Left lung (tissue), 4 donors: ENCODE measurements at regions not wholly inside any gene's neighbourhood (a gene's known extent, or its start where the extent isn't known, plus 50 kb on each side); places are given as distances from the start of the nearest gene placed in this dataset.
"Not testable (repeated sequence)": the region's sequence is repeated elsewhere in the genome, so short reads cannot be mapped to it uniquely, and the experiment has no call there.

Experiments
- ATAC-seq: fragments of 200-7000 bp; cut with Tn5 transposase; one replicate; pipeline ENCODE4 v1.9.1; 2020; ENCODE audit warnings: moderate library complexity
- DNase-seq, 4 donors: peaks; one replicate each; pipeline ENCODE4 v3.0.0-alpha.2; 2013 to 2020
- H3K27ac ChIP-seq, 2 donors: fragments of 200-600 bp; sonication (generic) in 1 of 2; one replicate each; pipeline versions ENCODE4 v1.5.0 to v1.8.0; 2020 to 2021
- H3K27me3 ChIP-seq, 2 donors: fragments of 200-600 bp; sonication (generic) in 1 of 2; one replicate each; pipeline versions ENCODE4 v1.5.0 to v1.8.0; 2020 to 2021
- H3K36me3 ChIP-seq, 2 donors: fragments of 200-600 bp; sonication (generic) in 1 of 2; one replicate each; pipeline versions ENCODE4 v1.5.0 to v1.8.0; 2020 to 2021
- H3K4me1 ChIP-seq, 2 donors: fragments of 200-600 bp; one replicate each; pipeline ENCODE4 v1.8.0; 2021
- H3K4me3 ChIP-seq, 2 donors: fragments of 200-600 bp; sonication (generic) in 1 of 2; one replicate each; pipeline versions ENCODE4 v1.5.0 to v1.8.0; 2020 to 2021; ENCODE audit warnings: mild to moderate bottlenecking in 1 of 2
- H3K9me3 ChIP-seq, 2 donors: fragments of 200-600 bp; sonication (generic) in 1 of 2; one replicate each; pipeline versions ENCODE4 v1.5.0 to v1.8.0; 2020 to 2021
- intact Hi-C, 2 donors: fragments of 100-400 bp; cut with DNase I; formaldehyde crosslinking; loops; one replicate each; pipeline versions ENCODE4 v1.11.2 to v1.14.2; 2022
- TF ChIP-seq, protein P1 (sequence below), 2 donors: fragments of 200-600 bp; sonication (generic) in 1 of 2; IDR thresholded peaks; one replicate each; pipeline versions ENCODE4 v1.5.0 to v1.8.0; 2021; ENCODE audit warnings: antibody characterized with exemption in 2 of 2
- donor health status: DM: no; HTN: yes; CAD: no.
- donor health status: DM: no; HTN: no; CAD: no.

GRCh38 chr9:85847782-85848181, 93.2 kb upstream of the NAA35 start:
- H3K27ac ChIP-seq, intact Hi-C loops, H3K4me1 ChIP-seq, H3K27me3 ChIP-seq, DNase-seq, H3K9me3 ChIP-seq, ATAC-seq, H3K4me3 ChIP-seq: not testable (repeated sequence)
- peaks cover 0 to 37% of the 10 kb centered on the region in 2 donors for H3K36me3 ChIP-seq

- Histone ChIP-seq H3K4me1 (no peaks in the 10 kb centered on the region), H3K27ac (no peak overlapping the region), H3K9me3 (no peaks in the 10 kb centered on the region), H3K27me3 (no peaks in the 10 kb centered on the region), H3K4me3 (no peak overlapping the region), H3K36me3 (peaks cover 0 to 9% of the 10 kb centered on the region in 2 donors)
- ATAC-seq (no peak), DNase-seq (no peak)
- TF ChIP-seq, protein P1, sequence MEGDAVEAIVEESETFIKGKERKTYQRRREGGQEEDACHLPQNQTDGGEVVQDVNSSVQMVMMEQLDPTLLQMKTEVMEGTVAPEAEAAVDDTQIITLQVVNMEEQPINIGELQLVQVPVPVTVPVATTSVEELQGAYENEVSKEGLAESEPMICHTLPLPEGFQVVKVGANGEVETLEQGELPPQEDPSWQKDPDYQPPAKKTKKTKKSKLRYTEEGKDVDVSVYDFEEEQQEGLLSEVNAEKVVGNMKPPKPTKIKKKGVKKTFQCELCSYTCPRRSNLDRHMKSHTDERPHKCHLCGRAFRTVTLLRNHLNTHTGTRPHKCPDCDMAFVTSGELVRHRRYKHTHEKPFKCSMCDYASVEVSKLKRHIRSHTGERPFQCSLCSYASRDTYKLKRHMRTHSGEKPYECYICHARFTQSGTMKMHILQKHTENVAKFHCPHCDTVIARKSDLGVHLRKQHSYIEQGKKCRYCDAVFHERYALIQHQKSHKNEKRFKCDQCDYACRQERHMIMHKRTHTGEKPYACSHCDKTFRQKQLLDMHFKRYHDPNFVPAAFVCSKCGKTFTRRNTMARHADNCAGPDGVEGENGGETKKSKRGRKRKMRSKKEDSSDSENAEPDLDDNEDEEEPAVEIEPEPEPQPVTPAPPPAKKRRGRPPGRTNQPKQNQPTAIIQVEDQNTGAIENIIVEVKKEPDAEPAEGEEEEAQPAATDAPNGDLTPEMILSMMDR (IDR thresholded peaks at IDR 0.05) = no peak
- intact Hi-C loops = no loop called here
Observed at GRCh38 chr9:85858056-85858750, 82.7 kb upstream of the NAA35 start.

GRCh38 chr9:85859765-85860164, 81.2 kb upstream of the NAA35 start:
- H3K27ac ChIP-seq = no peak overlapping the region
- H3K4me3 ChIP-seq = no peak overlapping the region
- TF ChIP-seq, protein P1 (IDR thresholded peaks at IDR 0.05) = no peak
- intact Hi-C loops = no loop called here
- no peaks in the 10 kb centered on the region for H3K27me3 ChIP-seq
- DNase-seq (no peak), ATAC-seq (no peak)
- peaks cover 0 to 7% of the 10 kb centered on the region in 2 donors for H3K36me3 ChIP-seq
- no peaks in the 10 kb centered on the region for H3K9me3 ChIP-seq
- H3K4me1 ChIP-seq = no peaks in the 10 kb centered on the region

DNA sequence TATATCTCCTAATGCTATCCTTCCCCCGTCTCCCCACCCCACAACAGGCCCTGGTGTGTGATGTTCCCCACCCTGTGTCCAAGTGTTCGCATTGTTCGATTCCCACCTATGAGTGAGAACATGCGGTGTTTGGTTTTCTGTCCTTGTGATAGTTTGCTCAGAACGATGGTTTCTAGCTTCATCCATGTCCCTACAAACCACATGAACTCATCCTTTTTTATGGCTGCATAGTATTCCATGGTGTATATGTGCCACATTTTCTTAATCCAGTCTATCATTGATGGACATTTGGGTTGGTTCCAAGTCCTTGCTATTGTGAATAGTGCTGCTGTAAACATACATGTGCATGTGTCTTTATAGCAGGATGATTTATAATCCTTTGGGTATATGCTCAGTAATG, 79.1 kb upstream of the NAA35 start:
- H3K4me1 ChIP-seq, H3K36me3 ChIP-seq, intact Hi-C loops, H3K9me3 ChIP-seq, ATAC-seq, H3K27me3 ChIP-seq, H3K4me3 ChIP-seq, DNase-seq, H3K27ac ChIP-seq: not testable (repeated sequence)

DNA sequence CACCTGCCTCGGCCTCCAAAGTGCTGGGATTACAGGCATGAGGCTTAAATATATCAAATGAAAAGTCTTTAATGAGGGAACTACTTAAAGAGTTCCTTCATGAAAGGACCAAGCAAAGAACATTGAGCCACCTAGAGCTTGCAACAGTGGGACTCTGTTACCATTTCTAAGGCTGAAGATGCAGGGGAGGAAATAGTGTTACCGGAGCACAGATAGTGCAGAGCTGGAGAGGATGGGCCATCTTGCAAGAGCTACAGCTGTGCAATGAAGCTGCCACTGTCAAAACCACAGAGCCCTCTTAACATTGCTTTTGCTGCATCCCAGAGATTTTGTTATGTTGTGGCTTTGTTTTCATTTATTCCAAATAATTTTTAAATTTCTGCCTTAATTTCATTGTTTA, 77.1 kb upstream of the NAA35 start:
- Histone ChIP-seq H3K9me3 (no peaks in the 10 kb centered on the region), H3K4me1 (no peaks in the 10 kb centered on the region), H3K36me3 (no peaks in the 10 kb centered on the region), H3K4me3 (no peak overlapping the region), H3K27me3 (no peaks in the 10 kb centered on the region), H3K27ac (no peak overlapping the region)
- TF ChIP-seq, protein P1 (IDR thresholded peaks at IDR 0.05) = no peak
- intact Hi-C loops = no loop called here
- DNase-seq (no peak), ATAC-seq (no peak)

DNA sequence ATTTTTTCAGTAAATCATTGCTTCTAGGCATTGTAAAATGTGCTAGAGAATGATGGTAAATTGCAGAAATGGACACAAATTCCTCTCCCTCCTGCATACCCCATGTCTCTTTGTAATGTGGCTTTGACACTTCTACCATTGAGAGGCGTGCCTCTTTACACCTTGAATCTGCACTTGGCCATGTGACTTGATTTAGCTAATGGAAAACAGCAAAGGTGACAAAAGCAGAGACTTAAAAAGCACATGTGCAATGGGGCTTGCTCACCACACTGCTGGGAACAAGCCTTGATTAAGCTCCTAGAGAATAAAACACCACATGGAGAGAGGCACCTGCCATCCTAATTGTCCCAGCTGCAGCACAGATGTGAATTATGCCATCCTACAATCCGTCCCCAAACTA, 69.9 kb upstream of the NAA35 start:
- H3K9me3 ChIP-seq = no peaks in the 10 kb centered on the region
- no peak overlapping the region for H3K27ac ChIP-seq
- DNase-seq = no peak
- TF ChIP-seq, protein P1 (IDR thresholded peaks at IDR 0.05) = no peak
- no peaks in the 10 kb centered on the region for H3K4me1 ChIP-seq
- H3K27me3 ChIP-seq = no peaks in the 10 kb centered on the region
- intact Hi-C loops = no loop called here
- no peak for ATAC-seq
- H3K4me3 ChIP-seq = no peak overlapping the region
- H3K36me3 ChIP-seq = no peaks in the 10 kb centered on the region

DNA sequence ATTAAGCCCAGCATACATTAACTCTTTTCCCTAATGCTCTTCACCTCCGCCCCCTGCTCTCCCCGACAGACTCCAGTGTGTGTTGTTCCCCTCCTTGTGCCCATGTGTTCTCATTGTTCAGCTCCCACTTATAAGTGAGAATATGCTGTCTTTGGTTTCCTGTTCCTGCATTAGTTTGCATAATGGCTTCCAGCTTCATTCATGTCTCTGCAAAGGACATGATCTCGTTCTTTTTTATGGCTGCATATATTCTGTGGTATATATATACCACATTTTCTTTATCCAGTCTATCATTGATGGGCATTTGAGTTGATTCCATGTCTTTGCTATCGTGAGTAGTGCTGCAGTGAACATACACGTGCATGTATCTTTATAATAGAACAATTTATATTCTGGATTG, 69.3 kb upstream of the NAA35 start:
- H3K4me1 ChIP-seq, H3K27me3 ChIP-seq, H3K4me3 ChIP-seq, intact Hi-C loops, H3K9me3 ChIP-seq, ATAC-seq, H3K36me3 ChIP-seq, DNase-seq, H3K27ac ChIP-seq: not testable (repeated sequence)
